ENCODE measurements at regions not wholly inside any gene's neighbourhood (a gene's known extent, or its start where the extent isn't known, plus 50 kb on each side); places are given as distances from the start of the nearest gene placed in this dataset.

- Histone ChIP-seq H3K9me3 (no peaks in the 10 kb centered on the region), H3K27ac (no peak overlapping the region), H3K4me3 (no peak overlapping the region), H3K27me3 (peaks cover 9% of the 10 kb centered on the region), H3K36me3 (no peaks in the 10 kb centered on the region), H3K4me1 (no peaks in the 10 kb centered on the region), H3K9ac (no peak overlapping the region), H4K20me1 (no peaks in the 10 kb centered on the region), H3K4me2 (no peak overlapping the region)
- TF ChIP-seq Cebpa-rat (IDR thresholded peaks at IDR 0.05), result no peak
Observed at GRCh38 chr11:70849031-70849430, 403.3 kb downstream of the SHANK2 start.

DNA sequence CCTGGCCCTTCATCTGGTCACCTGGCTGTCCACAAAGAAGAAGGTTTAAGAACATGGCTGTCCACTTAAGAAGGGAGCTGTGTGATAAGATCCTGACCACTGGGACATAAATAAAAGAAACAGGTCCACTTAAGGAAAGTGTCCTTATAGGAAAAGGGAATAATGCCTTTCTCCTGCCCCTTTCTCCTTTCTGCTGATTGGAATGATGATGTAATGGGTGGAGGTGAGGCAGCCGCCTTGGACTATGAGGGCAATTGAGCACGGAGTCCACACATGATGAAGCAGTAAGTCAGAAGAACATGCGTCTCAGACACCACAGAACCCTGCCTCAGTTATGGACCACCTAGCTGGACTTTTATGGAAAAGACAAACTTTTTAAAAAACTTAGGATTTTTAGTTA is 401.1 kb downstream of the SHANK2 start:
- no peaks in the 10 kb centered on the region for H3K9me3 ChIP-seq
- H3K27ac ChIP-seq, result no peak overlapping the region
- H3K36me3 ChIP-seq, result no peaks in the 10 kb centered on the region
- H4K20me1 ChIP-seq, result no peaks in the 10 kb centered on the region
- H3K4me1 ChIP-seq, result no peaks in the 10 kb centered on the region
- no peaks in the 10 kb centered on the region; the same call in 1 of the 2 replicates for H3K27me3 ChIP-seq
- no peak overlapping the region for H3K4me2 ChIP-seq
- TF ChIP-seq Cebpa-rat (IDR thresholded peaks at IDR 0.05), result no peak
- H3K4me3 ChIP-seq, result no peak overlapping the region
- no peak overlapping the region for H3K9ac ChIP-seq

DNA sequence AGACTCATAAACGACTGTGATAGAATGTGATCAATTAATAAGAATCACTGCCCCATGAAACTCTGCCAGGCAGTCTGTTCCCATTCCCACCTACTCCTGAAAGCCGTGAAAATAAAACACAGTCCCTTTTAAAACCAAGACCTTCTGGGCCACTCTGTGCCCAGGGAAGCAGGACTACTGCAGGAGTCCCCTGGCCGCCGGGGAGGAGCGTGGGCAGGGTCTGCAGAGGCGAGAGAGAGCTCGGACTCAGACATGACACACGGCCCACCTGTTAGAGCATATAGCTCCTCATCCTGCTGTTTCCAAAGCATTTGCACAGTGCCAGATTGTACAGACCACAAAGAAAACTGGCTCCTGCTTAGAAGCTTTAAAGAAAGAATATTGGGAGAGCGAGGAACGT is 400.5 kb downstream of the SHANK2 start:
- H3K27me3 ChIP-seq, result no peaks in the 10 kb centered on the region
- H3K4me1 ChIP-seq, result no peaks in the 10 kb centered on the region
- no peak overlapping the region for H3K4me2 ChIP-seq
- no peak for TF ChIP-seq Cebpa-rat (IDR thresholded peaks at IDR 0.05)
- no peak overlapping the region for H3K4me3 ChIP-seq
- no peak overlapping the region for H3K9ac ChIP-seq
- no peaks in the 10 kb centered on the region for H4K20me1 ChIP-seq
- no peaks in the 10 kb centered on the region for H3K36me3 ChIP-seq
- no peak overlapping the region for H3K27ac ChIP-seq
- H3K9me3 ChIP-seq, result no peaks in the 10 kb centered on the region

DNA sequence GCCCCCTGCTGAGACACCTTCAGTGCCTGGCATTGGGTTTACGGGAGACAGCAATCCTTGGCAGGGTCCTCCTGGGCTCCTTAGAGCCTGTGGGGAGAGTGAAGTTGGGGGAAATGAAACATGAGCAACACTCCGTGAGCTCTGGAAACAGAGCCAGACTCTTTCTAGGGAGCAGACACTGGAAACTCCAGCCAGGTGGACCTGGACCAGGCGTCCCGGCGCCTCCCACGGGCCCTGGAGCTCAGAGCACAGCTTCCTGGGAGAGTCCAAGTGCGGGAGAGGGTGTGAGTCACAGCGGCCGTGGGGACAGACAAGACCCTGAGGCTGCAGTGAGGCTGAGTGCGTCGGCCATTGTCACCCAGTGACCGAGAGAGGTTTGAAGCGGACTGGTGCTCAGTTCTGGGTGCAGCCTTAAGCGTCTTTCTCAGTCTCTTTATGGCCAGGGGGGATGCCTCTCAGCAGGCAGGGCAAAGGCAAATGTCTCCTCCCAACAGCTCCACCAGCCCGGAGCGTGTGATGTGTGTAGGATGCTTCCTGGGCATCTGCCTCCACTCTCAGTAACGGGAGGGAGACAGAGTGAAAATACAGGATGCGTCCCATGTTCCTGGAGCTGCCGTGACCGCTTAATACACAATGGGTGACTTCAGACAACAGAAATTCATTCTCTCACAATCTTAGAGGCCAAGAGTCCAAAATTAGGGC is 399.2 kb downstream of the SHANK2 start:
- H3K4me1 ChIP-seq, result peaks cover 6% of the 10 kb centered on the region; the same call in 1 of the 2 replicates
- H3K9me3 ChIP-seq, result no peaks in the 10 kb centered on the region
- no peaks in the 10 kb centered on the region for H4K20me1 ChIP-seq
- H3K27me3 ChIP-seq, result no peaks in the 10 kb centered on the region
- no peak for TF ChIP-seq Cebpa-rat (IDR thresholded peaks at IDR 0.05)
- H3K4me3 ChIP-seq, result no peak overlapping the region
- H3K27ac ChIP-seq, result no peak overlapping the region
- H3K4me2 ChIP-seq, result no peak overlapping the region
- H3K36me3 ChIP-seq, result no peaks in the 10 kb centered on the region
- no peak overlapping the region for H3K9ac ChIP-seq

DNA sequence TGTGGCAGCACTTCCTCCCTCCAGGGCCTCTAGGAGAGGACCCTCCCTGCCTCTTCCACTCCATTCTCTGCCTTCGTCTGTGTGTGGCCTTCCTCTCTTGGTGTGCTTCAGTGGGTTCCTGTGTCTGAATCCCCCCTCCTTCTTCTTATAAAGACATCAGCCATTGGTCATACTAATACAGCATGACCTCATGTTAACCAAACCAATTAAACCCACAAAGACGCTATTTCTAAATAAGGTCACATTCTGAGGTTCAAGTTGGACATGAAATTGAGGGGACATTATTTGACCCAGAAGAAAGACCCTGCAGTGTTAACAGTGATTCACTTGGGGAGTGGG is 398.6 kb downstream of the SHANK2 start:
- H3K9me3 ChIP-seq, result no peaks in the 10 kb centered on the region
- H3K36me3 ChIP-seq, result no peaks in the 10 kb centered on the region
- H4K20me1 ChIP-seq, result no peaks in the 10 kb centered on the region
- H3K27me3 ChIP-seq, result no peaks in the 10 kb centered on the region
- no peak overlapping the region for H3K4me2 ChIP-seq
- no peak overlapping the region for H3K27ac ChIP-seq
- H3K9ac ChIP-seq, result no peak overlapping the region
- no peak for TF ChIP-seq Cebpa-rat (IDR thresholded peaks at IDR 0.05)
- H3K4me1 ChIP-seq, result peaks cover 7% of the 10 kb centered on the region; the same call in 1 of the 2 replicates
- no peak overlapping the region for H3K4me3 ChIP-seq

GRCh38 chr11:70854201-70854600 is 398.2 kb downstream of the SHANK2 start:
- peaks cover 7% of the 10 kb centered on the region; the same call in 1 of the 2 replicates for H3K4me1 ChIP-seq
- H3K9me3 ChIP-seq, result no peaks in the 10 kb centered on the region
- H4K20me1 ChIP-seq, result no peaks in the 10 kb centered on the region
- no peak overlapping the region for H3K4me2 ChIP-seq
- H3K27ac ChIP-seq, result no peak overlapping the region
- no peaks in the 10 kb centered on the region for H3K27me3 ChIP-seq
- no peak overlapping the region for H3K9ac ChIP-seq
- no peak overlapping the region for H3K4me3 ChIP-seq
- no peaks in the 10 kb centered on the region for H3K36me3 ChIP-seq
- no peak for TF ChIP-seq Cebpa-rat (IDR thresholded peaks at IDR 0.05)

- TF ChIP-seq Cebpa-rat (IDR thresholded peaks at IDR 0.05), result no peak
- no peak overlapping the region for H3K4me2 ChIP-seq
- H3K36me3 ChIP-seq, result no peaks in the 10 kb centered on the region
- no peaks in the 10 kb centered on the region for H3K27me3 ChIP-seq
- no peaks in the 10 kb centered on the region for H3K9me3 ChIP-seq
- no peaks in the 10 kb centered on the region for H4K20me1 ChIP-seq
- H3K9ac ChIP-seq, result no peak overlapping the region
- peaks cover 7% of the 10 kb centered on the region; the same call in 1 of the 2 replicates for H3K4me1 ChIP-seq
- no peak overlapping the region for H3K27ac ChIP-seq
- no peak overlapping the region for H3K4me3 ChIP-seq
Observed at GRCh38 chr11:70854901-70855556, 397.3 kb downstream of the SHANK2 start.

DNA sequence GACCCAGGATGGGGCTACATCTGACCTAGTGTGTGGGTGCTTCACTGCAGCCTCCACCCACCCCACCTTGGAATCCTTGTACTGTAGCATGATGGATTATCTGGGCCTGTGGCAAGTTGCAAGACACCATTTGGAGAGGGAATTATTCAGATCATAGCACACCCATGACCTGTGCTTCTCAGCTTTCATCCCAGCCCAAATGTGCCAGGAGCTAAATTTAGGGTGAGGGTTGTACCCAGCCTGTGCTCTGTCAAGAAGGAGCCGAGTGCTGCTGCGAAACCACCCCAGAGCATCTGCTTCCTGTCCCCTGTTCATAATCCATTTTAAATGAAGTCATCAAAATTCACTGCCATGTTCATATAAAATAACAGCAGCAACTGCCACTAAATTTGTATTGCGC is 394.5 kb downstream of the SHANK2 start:
- Histone ChIP-seq H3K27ac (no peak overlapping the region), H3K27me3 (no peaks in the 10 kb centered on the region), H3K9ac (no peak overlapping the region), H3K4me2 (no peak overlapping the region), H3K4me1 (peaks cover 7% of the 10 kb centered on the region; the same call in 1 of the 2 replicates), H3K9me3 (no peaks in the 10 kb centered on the region), H3K4me3 (no peak overlapping the region), H4K20me1 (no peaks in the 10 kb centered on the region), H3K36me3 (no peaks in the 10 kb centered on the region)
- TF ChIP-seq Cebpa-rat (IDR thresholded peaks at IDR 0.05), result no peak

DNA sequence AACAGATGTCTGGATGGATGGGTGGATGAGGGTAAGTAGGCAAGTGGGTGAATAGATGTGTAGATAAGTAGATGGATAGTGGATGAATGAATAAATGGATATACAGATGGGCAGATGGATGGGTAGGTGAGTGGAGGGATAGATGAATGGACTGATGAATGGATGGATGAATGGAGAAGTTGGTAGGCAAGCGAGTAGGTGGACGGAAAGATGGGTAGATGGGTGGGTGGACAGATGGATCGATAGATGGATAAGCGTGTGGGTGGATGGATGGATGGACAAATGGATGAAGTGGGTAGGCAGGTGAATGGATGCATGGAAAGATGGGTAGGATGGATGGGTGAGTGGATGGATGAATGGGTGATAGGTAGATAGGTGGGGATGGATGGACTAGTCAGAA is 393.2 kb downstream of the SHANK2 start:
- Histone ChIP-seq H3K27me3 (no peaks in the 10 kb centered on the region), H3K4me2 (no peak overlapping the region), H3K9me3 (no peaks in the 10 kb centered on the region), H3K36me3 (no peaks in the 10 kb centered on the region), H3K9ac (no peak overlapping the region), H3K4me1 (peaks cover 7% of the 10 kb centered on the region; the same call in 1 of the 2 replicates), H3K27ac (no peak overlapping the region), H3K4me3 (no peak overlapping the region), H4K20me1 (no peaks in the 10 kb centered on the region)
- no peak for TF ChIP-seq Cebpa-rat (IDR thresholded peaks at IDR 0.05)

DNA sequence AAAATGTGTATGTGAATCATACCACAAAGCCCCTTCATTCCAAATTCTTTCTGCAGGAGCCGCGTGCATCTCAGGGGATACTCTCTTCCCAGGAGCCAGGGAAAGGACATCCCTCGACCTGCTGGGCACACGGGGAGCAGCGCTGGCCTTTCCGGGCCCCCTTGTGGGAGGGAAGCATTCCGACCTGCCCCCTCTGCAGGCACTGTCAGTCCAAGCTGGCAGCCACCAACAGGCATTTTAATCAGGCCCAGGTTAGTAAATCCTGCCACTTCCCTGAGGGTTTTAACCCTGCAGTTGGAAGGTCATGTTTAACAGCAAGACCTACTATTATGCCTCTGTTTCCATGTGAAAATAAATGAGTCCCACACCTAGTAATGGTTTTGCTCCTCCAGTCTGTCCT is 391.5 kb downstream of the SHANK2 start:
- Histone ChIP-seq H3K36me3 (no peaks in the 10 kb centered on the region), H4K20me1 (no peaks in the 10 kb centered on the region), H3K4me1 (peaks cover 7% of the 10 kb centered on the region; the same call in 1 of the 2 replicates), H3K9ac (no peak overlapping the region), H3K4me2 (no peak overlapping the region), H3K27ac (no peak overlapping the region), H3K4me3 (no peak overlapping the region), H3K27me3 (no peaks in the 10 kb centered on the region), H3K9me3 (no peaks in the 10 kb centered on the region)
- no peak for TF ChIP-seq Cebpa-rat (IDR thresholded peaks at IDR 0.05)

Measured in BLaER1 (cell line).